ENCODE measurements at regions not wholly inside any gene's neighbourhood (a gene's known extent, or its start where the extent isn't known, plus 50 kb on each side); places are given as distances from the start of the nearest gene placed in this dataset.

GRCh38 chr4:159547645-159548308 lies 444.9 kb downstream of the RAPGEF2 start:
- TF ChIP-seq CTCF (IDR thresholded peaks at IDR 0.05 in 2 of 3, conservative IDR thresholded peaks at IDR 0.05 in 1 of 3; ENCODE audit: borderline replicate concordance in 1 of 3, insufficient read depth in 1 of 3, low read depth in 2 of 3, low read length in 2 of 3) (no peak), EZH2phosphoT487 (IDR thresholded peaks at IDR 0.05; ENCODE audit: borderline replicate concordance) (no peak), POLR2AphosphoS5 (IDR thresholded peaks at IDR 0.05; ENCODE audit: low read depth, low read length) (no peak), ZNF274 (IDR thresholded peaks at IDR 0.05; ENCODE audit: low read depth, low read length) (no peak), REST (IDR thresholded peaks at IDR 0.05; ENCODE audit: low read depth) (no peak), MAX (IDR thresholded peaks at IDR 0.05) (no peak), RAD21 (IDR thresholded peaks at IDR 0.05; ENCODE audit: low read depth) (no peak), POLR2A (IDR thresholded peaks at IDR 0.05; ENCODE audit: borderline replicate concordance, extremely low read depth, insufficient read depth, insufficient read length) (no peak), CBX3 (IDR thresholded peaks at IDR 0.05; ENCODE audit: low read depth) (no peak), CEBPB (IDR thresholded peaks at IDR 0.05; ENCODE audit: low read depth) (no peak), EZH2 (IDR thresholded peaks at IDR 0.05) (no peak), SP1 (IDR thresholded peaks at IDR 0.05; ENCODE audit: low read depth) (no peak), ATF3 (IDR thresholded peaks at IDR 0.05) (no peak)

All from HCT116 (cell line).